ENCODE measurements at regions not wholly inside any gene's neighbourhood (a gene's known extent, or its start where the extent isn't known, plus 50 kb on each side); places are given as distances from the start of the nearest gene placed in this dataset.

DNA sequence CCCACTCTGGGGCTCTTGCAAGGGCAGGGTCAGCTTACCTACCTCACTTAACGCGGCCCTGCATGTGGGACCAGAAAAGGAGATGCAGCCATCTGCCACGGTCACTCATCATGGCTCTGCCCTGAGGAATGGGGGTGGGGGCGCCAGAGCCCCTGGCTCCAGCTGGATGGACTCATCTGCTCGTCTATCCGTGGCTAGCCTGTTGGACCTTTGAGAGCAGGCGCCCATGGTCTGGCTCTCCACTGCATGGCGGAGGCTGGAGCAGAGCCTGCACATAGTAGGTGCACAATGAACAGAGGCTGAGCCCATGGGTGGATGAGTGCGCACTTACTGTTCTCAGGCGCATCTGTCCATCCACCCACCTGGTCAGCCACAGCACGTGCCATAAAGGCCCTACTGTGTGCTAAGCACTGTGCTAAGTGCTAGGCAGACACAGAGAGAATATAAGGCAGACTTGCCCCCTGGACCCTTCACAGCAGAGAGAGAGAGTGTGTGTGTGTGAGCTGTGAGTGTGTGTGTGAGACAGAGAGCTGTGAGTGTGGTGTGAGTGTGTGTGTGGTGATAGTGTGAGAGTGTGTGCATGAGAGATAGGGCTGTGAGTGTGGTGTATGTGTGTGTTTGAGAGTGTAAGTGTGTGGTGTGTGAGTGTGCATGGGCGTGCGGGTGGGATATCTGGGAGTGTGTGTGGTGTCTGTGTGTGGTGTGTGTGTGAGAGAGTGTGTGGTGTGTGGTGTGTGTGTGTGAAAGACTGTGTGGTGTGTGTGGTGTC lies 151.3 kb downstream of the TFCP2L1 start:
- Histone ChIP-seq H3K9me3 (ENCODE audit: control insufficient read depth, insufficient read depth, low read length) (no peaks in the 10 kb centered on the region), H3K27me3 (ENCODE audit: control insufficient read depth, insufficient read depth, low read length) (peaks cover 13% of the 10 kb centered on the region), H3K27ac (ENCODE audit: low read depth, low read length) (no peak overlapping the region), H3K4me3 (ENCODE audit: low read depth, low read length) (no peak overlapping the region)
- TF ChIP-seq CTCF (IDR thresholded peaks at IDR 0.05; ENCODE audit: low read depth, low read length): no peak
- no peak for DNase-seq (ENCODE audit: low read depth, low spot score)
- CTCF ChIA-PET: no interaction called here
- POLR2A ChIA-PET: no interaction called here

DNA sequence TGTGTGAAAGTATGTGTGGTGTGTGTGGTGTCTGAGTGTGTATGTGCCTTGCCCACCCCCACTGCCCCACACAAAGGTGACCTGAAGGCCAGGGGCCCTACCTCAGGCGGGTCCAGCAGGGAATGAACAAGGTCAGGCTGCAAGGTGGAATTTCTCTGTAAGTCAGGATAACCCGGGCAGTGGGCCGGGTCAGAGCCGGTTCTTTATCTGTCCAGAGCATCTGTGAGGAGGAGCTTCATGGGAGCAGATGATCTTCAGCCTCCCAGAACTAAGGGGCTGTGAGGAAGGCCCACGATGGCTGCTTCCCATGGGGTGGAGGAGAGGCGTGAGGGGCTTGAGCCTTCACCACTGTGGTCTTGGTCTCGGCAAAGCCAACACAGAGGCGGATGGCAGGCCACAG lies 150.3 kb downstream of the TFCP2L1 start:
- POLR2A ChIA-PET: no interaction called here
- H3K9me3 ChIP-seq (ENCODE audit: control insufficient read depth, insufficient read depth, low read length): 0 out of 2 replicates have a peak, but pooled peaks cover 1% of the 10 kb centered on the region
- peaks cover 13% of the 10 kb centered on the region for H3K27me3 ChIP-seq (ENCODE audit: control insufficient read depth, insufficient read depth, low read length)
- TF ChIP-seq CTCF (IDR thresholded peaks at IDR 0.05; ENCODE audit: low read depth, low read length): no peak
- no peak overlapping the region for H3K27ac ChIP-seq (ENCODE audit: low read depth, low read length)
- H3K4me3 ChIP-seq (ENCODE audit: low read depth, low read length): no peak overlapping the region
- DNase-seq (ENCODE audit: low read depth, low spot score): no peak
- CTCF ChIA-PET: no interaction called here

DNA sequence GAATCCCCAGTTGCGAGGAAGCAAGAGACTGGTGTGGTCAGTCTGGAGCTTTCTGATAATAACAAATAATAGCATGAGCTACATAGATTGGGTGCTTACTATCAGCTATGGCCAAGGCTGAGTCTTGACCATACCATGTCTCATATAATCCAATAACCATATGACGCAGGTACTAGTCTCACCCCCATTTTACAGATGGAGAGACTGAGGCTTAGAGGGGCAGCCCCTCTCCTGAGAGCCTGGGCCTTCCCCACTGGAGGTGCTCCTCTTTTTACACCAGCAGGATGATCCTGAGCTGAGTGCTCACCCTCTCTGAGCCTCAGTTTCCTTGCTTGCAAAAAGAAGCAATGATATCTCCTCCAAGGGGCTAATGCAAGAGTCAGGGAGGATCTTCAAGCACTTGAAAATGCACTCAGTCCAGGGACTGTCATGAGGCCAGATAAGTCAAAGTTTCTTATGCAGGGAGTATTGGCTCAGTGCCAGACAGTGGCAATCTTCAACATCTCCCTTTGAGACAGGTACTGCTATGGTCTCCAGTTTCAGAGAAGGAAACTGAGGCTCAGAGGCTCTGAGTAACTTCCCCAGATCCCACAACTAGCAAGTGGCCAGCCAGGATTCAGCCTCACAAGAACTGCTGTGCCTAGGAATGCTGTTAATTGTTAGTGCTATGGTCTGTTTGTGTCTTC lies 149.7 kb downstream of the TFCP2L1 start:
- TF ChIP-seq CTCF (IDR thresholded peaks at IDR 0.05; ENCODE audit: low read depth, low read length): no peak
- H3K27ac ChIP-seq (ENCODE audit: low read depth, low read length): no peak overlapping the region
- H3K9me3 ChIP-seq (ENCODE audit: control insufficient read depth, insufficient read depth, low read length): 0 out of 2 replicates have a peak, but pooled peaks cover 2% of the 10 kb centered on the region
- ChIA-PET POLR2A (interaction anchor here (0.6 kb wide), 1 partner anchor 223 kb away, joined by 8 read pairs; no protein-coding TSS in a partner anchor), CTCF (no interaction called here)
- DNase-seq (ENCODE audit: low read depth, low spot score): no peak
- no peak overlapping the region for H3K4me3 ChIP-seq (ENCODE audit: low read depth, low read length)
- peaks cover 13% of the 10 kb centered on the region for H3K27me3 ChIP-seq (ENCODE audit: control insufficient read depth, insufficient read depth, low read length)

DNA sequence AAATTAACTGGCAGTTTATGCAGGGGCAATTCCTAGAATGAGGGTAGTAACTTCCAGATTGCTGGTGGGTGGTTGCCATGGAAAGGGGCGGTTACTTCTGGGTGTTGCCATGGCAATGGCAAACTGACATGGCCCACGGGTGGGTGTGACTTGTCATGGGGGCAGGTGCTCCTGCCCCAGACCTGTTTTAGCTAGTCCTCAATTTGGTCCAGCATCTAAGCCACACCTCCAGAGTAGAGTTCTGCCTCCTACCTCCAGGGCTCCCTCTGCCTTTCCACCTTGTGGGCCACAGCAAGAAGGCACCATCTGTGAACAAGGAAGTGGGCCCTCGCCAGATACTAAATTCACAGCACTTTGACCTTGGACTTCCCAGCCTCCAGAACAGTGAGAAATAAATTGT lies 148.7 kb downstream of the TFCP2L1 start:
- Histone ChIP-seq H3K4me3 (ENCODE audit: low read depth, low read length) (no peak overlapping the region), H3K27me3 (ENCODE audit: control insufficient read depth, insufficient read depth, low read length) (peaks cover 13% of the 10 kb centered on the region), H3K27ac (ENCODE audit: low read depth, low read length) (no peak overlapping the region), H3K9me3 (ENCODE audit: control insufficient read depth, insufficient read depth, low read length) (0 out of 2 replicates have a peak, but pooled peaks cover 2% of the 10 kb centered on the region)
- ChIA-PET POLR2A (no interaction called here), CTCF (no interaction called here)
- no peak for DNase-seq (ENCODE audit: low read depth, low spot score)
- no peak for TF ChIP-seq CTCF (IDR thresholded peaks at IDR 0.05; ENCODE audit: low read depth, low read length)

- CTCF ChIA-PET: no interaction called here
- Histone ChIP-seq H3K9me3 (ENCODE audit: control insufficient read depth, insufficient read depth, low read length) (0 out of 2 replicates have a peak, but pooled peaks cover 2% of the 10 kb centered on the region), H3K27me3 (ENCODE audit: control insufficient read depth, insufficient read depth, low read length) (peaks cover 13% of the 10 kb centered on the region), H3K27ac (ENCODE audit: low read depth, low read length) (no peak overlapping the region), H3K4me3 (ENCODE audit: low read depth, low read length) (no peak overlapping the region)
- no peak for DNase-seq (ENCODE audit: low read depth, low spot score)
- TF ChIP-seq CTCF (IDR thresholded peaks at IDR 0.05; ENCODE audit: low read depth, low read length): no peak
- POLR2A ChIA-PET: no interaction called here
These were observed 147.4 kb downstream of the TFCP2L1 start for GRCh38 chr2:121137571-121137970.

Data from AG04450 (cell line).